Liver (tissue), 7 donors: ENCODE measurements at regions not wholly inside any gene's neighbourhood (a gene's known extent, or its start where the extent isn't known, plus 50 kb on each side); places are given as distances from the start of the nearest gene placed in this dataset.

Source experiments
- DNase-seq: peaks from one replicate; pipeline ENCODE4 v3.0.0-alpha.2; 2017; ENCODE audit warnings: low spot score
- H3K27ac ChIP-seq, 2 donors: one replicate each; pipeline ENCODE4 v1.7.0; 2013; ENCODE audit warnings: inconsistent platforms in 2 of 2, low read length in 2 of 2, control low read depth in 1 of 2, low read depth in 1 of 2, mild to moderate bottlenecking in 1 of 2
- H3K27me3 ChIP-seq, 4 donors: one replicate each; pipeline versions ENCODE4 v1.6.1 to v1.7.0; 2013; ENCODE audit warnings: low read length in 3 of 4, inconsistent platforms in 1 of 4, mild to moderate bottlenecking in 1 of 4, moderate library complexity in 1 of 4; ENCODE audit not compliant: control insufficient read depth in 4 of 4, insufficient read depth in 4 of 4
- H3K36me3 ChIP-seq, 4 donors: one replicate each; pipeline versions ENCODE4 v1.6.1 to v1.7.0; 2013; ENCODE audit warnings: low read length in 3 of 4, mild to moderate bottlenecking in 3 of 4, low read depth in 1 of 4, moderate library complexity in 1 of 4; ENCODE audit not compliant: control insufficient read depth in 4 of 4, insufficient read depth in 3 of 4
- H3K4me1 ChIP-seq, 4 donors: one replicate each; pipeline versions ENCODE4 v1.6.1 to v1.7.0; 2013; ENCODE audit warnings: low read length in 3 of 4, mild to moderate bottlenecking in 3 of 4, moderate library complexity in 1 of 4; ENCODE audit not compliant: control insufficient read depth in 4 of 4, insufficient read depth in 4 of 4
- H3K4me3 ChIP-seq, 3 donors: one replicate each; pipeline versions ENCODE4 v1.6.1 to v1.7.0; 2013; ENCODE audit warnings: low read length in 3 of 3, control low read depth in 1 of 3, low read depth in 1 of 3, mild to moderate bottlenecking in 1 of 3
- H3K9ac ChIP-seq, 2 donors: one replicate each; pipeline ENCODE4 v1.7.0; 2013; ENCODE audit warnings: low read length in 2 of 2, mild to moderate bottlenecking in 2 of 2, moderate library complexity in 2 of 2, control low read depth in 1 of 2, low read depth in 1 of 2
- H3K9me3 ChIP-seq, 4 donors: one replicate each; pipeline versions ENCODE4 v1.6.1 to v1.7.0; 2013; ENCODE audit warnings: low read length in 3 of 4; ENCODE audit not compliant: control insufficient read depth in 4 of 4
- EGR1 ChIP-seq, 2 donors: IDR thresholded peaks; 2 replicates each; pipeline ENCODE4 v1.6.1; 2016 to 2018; ENCODE audit warnings: antibody characterized with exemption in 2 of 2, low read depth in 2 of 2
- FOXA1 ChIP-seq: IDR thresholded peaks from 2 replicates; pipeline ENCODE4 v1.6.1; 2016; ENCODE audit warnings: antibody characterized with exemption
- GABPA ChIP-seq, 2 donors: IDR thresholded peaks in 1 of 2; conservative IDR thresholded peaks in 1 of 2; 2 replicates each; pipeline ENCODE4 v1.6.1; 2016; ENCODE audit warnings: antibody characterized with exemption in 2 of 2, mild to moderate bottlenecking in 1 of 2, moderate library complexity in 1 of 2
- HNF4A ChIP-seq, 2 donors: conservative IDR thresholded peaks; 2 replicates each; pipeline ENCODE4 v1.6.1; 2016; ENCODE audit warnings: antibody characterized with exemption in 2 of 2, mild to moderate bottlenecking in 2 of 2
- HNF4G ChIP-seq: IDR thresholded peaks from 2 replicates; pipeline ENCODE4 v1.6.1; 2016; ENCODE audit warnings: antibody characterized with exemption
- RAD21 ChIP-seq, 2 donors: IDR thresholded peaks; 2 replicates each; pipeline ENCODE4 v1.6.1; 2016; ENCODE audit warnings: antibody characterized with exemption in 2 of 2, mild to moderate bottlenecking in 2 of 2
- REST ChIP-seq: IDR thresholded peaks from 2 replicates; pipeline ENCODE4 v1.6.1; 2016; ENCODE audit warnings: antibody characterized with exemption, mild to moderate bottlenecking
- RXRA ChIP-seq, 2 donors: IDR thresholded peaks; 2 replicates each; pipeline ENCODE4 v1.6.1; 2017 to 2018; ENCODE audit warnings: antibody characterized with exemption in 2 of 2, mild to moderate bottlenecking in 1 of 2
- SP1 ChIP-seq: IDR thresholded peaks from 2 replicates; pipeline ENCODE4 v1.6.1; 2018; ENCODE audit warnings: antibody characterized with exemption, mild to moderate bottlenecking
- TAF1 ChIP-seq: conservative IDR thresholded peaks from 2 replicates; pipeline ENCODE4 v1.6.1; 2016; ENCODE audit warnings: antibody characterized with exemption, mild to moderate bottlenecking
- YY1 ChIP-seq: IDR thresholded peaks from 2 replicates; pipeline ENCODE4 v1.6.1; 2016; ENCODE audit warnings: antibody characterized with exemption, mild to moderate bottlenecking
- WGBS: extraction: QIAGEN DNeasy Blood & Tissue Kit; methylation state at CpG from one replicate; pipeline ENCODE4 v1.1.7; 2013; 5-methylcytosine and 5-hydroxymethylcytosine counted together
- TF ChIP-seq, protein P1 (sequence below): IDR thresholded peaks from 2 replicates; pipeline ENCODE4 v1.6.1; 2016; ENCODE audit warnings: antibody characterized with exemption
- TF ChIP-seq, protein P2 (sequence below): IDR thresholded peaks from 2 replicates; pipeline ENCODE4 v1.6.1; 2016; ENCODE audit warnings: antibody characterized with exemption
- TF ChIP-seq, protein P3 (sequence below): IDR thresholded peaks from 2 replicates; pipeline ENCODE4 v1.6.1; 2016; ENCODE audit warnings: antibody characterized with exemption
- donor health status: healthy.
- donor health status: healthy.
- donor health status: healthy.
- donor health status: healthy.

- no peak for TF ChIP-seq REST
- TF ChIP-seq YY1 = no peak
- no peak for TF ChIP-seq SP1
- TF ChIP-seq HNF4A (conservative IDR thresholded peaks at IDR 0.05) = no peak
Observed at GRCh38 chr9:93874242-93874641, 80.9 kb downstream of the BARX1 start (continued).

GRCh38 chr9:93871286-93871685 lies 83.9 kb downstream of the BARX1 start:
- H3K4me3 ChIP-seq = no peak overlapping the region
- no peaks in the 10 kb centered on the region for H3K27me3 ChIP-seq
- TF ChIP-seq EGR1 (IDR thresholded peaks at IDR 0.05; ENCODE audit: low read depth in 2 of 2) (no peak), RAD21 (IDR thresholded peaks at IDR 0.05) (no peak), TAF1 (no peak)
- H3K4me1 ChIP-seq = no peaks in the 10 kb centered on the region
- WGBS = 78% methylated on average over 4 of the region's 4 CpGs
- H3K9ac ChIP-seq = no peak overlapping the region
- H3K9me3 ChIP-seq = peaks cover 9 to 24% (median 11%) of the 10 kb centered on the region in 4 donors
- no peak overlapping the region for H3K27ac ChIP-seq
- DNase-seq = no peak
- no peaks in the 10 kb centered on the region for H3K36me3 ChIP-seq

DNA sequence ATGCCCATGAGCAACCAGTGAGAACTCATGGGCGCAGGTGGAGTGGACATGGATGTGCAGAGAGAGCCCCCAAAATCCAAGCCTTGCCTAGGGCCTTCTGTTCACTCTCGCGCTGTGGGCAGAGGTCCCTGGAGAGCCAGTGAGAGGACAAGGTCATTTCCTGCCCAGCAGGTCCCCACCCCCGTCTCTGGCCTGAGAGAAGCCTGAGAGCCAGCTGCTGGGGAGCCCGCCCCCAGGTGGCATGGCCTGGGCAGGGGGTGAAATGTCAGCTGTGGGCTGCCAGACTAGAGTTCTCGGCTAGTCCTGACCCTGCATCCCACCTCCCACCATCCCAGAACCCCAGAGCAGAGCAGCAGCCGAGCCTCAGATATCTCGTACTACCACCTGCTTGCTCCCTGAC lies 85.3 kb downstream of the BARX1 start:
- no peak overlapping the region for H3K27ac ChIP-seq
- no peaks in the 10 kb centered on the region for H3K4me1 ChIP-seq
- DNase-seq = no peak
- H3K36me3 ChIP-seq = no peaks in the 10 kb centered on the region
- no peak overlapping the region for H3K9ac ChIP-seq
- WGBS = 81% methylated on average over 8 of the region's 8 CpGs
- H3K27me3 ChIP-seq = no peaks in the 10 kb centered on the region
- TF ChIP-seq RXRA (IDR thresholded peaks at IDR 0.05) (no peak), HNF4G (no peak), GABPA (IDR thresholded peaks at IDR 0.05 in 1 of 2, conservative IDR thresholded peaks at IDR 0.05 in 1 of 2) (no peak), YY1 (no peak), SP1 (no peak), HNF4A (conservative IDR thresholded peaks at IDR 0.05) (no peak), TAF1 (no peak), RAD21 (IDR thresholded peaks at IDR 0.05) (no peak), FOXA1 (no peak)
- TF ChIP-seq, protein P1, sequence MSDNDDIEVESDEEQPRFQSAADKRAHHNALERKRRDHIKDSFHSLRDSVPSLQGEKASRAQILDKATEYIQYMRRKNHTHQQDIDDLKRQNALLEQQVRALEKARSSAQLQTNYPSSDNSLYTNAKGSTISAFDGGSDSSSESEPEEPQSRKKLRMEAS = no peak
- TF ChIP-seq, protein P2, sequence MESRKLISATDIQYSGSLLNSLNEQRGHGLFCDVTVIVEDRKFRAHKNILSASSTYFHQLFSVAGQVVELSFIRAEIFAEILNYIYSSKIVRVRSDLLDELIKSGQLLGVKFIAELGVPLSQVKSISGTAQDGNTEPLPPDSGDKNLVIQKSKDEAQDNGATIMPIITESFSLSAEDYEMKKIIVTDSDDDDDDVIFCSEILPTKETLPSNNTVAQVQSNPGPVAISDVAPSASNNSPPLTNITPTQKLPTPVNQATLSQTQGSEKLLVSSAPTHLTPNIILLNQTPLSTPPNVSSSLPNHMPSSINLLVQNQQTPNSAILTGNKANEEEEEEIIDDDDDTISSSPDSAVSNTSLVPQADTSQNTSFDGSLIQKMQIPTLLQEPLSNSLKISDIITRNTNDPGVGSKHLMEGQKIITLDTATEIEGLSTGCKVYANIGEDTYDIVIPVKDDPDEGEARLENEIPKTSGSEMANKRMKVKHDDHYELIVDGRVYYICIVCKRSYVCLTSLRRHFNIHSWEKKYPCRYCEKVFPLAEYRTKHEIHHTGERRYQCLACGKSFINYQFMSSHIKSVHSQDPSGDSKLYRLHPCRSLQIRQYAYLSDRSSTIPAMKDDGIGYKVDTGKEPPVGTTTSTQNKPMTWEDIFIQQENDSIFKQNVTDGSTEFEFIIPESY = no peak
- TF ChIP-seq, protein P3, sequence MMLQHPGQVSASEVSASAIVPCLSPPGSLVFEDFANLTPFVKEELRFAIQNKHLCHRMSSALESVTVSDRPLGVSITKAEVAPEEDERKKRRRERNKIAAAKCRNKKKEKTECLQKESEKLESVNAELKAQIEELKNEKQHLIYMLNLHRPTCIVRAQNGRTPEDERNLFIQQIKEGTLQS = no peak
- peaks cover 6 to 11% (median 7%) of the 10 kb centered on the region in 4 donors for H3K9me3 ChIP-seq
- H3K4me3 ChIP-seq = no peak overlapping the region
